Uterus (tissue), 2 donors: ENCODE measurements at regions not wholly inside any gene's neighbourhood (a gene's known extent, or its start where the extent isn't known, plus 50 kb on each side); places are given as distances from the start of the nearest gene placed in this dataset.

Source experiments
- POLR2A ChIP-seq, 2 donors: fragments of 450-650 bp; IDR thresholded peaks; one replicate each; pipeline ENCODE4 v1.6.1; 2016; ENCODE audit warnings: antibody characterized with exemption in 2 of 2, mild to moderate bottlenecking in 1 of 2, moderate library complexity in 1 of 2
- TF ChIP-seq, protein P1 (sequence below), 4 experiments: fragments of 200-600 bp in 2 of 4; fragments of 450-650 bp in 2 of 4; sonication (generic) in 2 of 4; IDR thresholded peaks; one replicate each; pipeline ENCODE4 v1.5.1; 2016 to 2019; ENCODE audit warnings: antibody characterized with exemption in 4 of 4, mild to moderate bottlenecking in 2 of 4, moderate library complexity in 1 of 4

DNA sequence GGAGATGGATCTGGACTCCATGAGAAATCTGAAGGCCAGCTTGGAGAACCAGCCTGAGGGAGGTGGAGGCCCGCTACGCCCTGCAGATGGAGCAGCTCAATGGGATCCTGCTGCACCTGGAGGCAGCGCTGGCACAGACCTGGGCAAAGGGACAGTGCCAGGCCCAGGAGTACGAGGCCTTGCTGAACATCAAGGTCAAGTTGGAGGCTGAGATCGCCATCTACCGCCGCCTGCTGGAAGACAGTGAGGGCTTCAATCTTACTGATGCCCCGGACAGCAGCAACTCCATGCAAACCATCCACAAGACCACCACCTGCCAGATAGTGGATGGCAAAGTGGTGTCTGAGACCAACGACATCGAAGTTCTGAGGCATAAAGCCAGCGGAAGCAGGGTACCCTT lies 601.5 kb upstream of the ZP4 start:
- TF ChIP-seq, protein P1, sequence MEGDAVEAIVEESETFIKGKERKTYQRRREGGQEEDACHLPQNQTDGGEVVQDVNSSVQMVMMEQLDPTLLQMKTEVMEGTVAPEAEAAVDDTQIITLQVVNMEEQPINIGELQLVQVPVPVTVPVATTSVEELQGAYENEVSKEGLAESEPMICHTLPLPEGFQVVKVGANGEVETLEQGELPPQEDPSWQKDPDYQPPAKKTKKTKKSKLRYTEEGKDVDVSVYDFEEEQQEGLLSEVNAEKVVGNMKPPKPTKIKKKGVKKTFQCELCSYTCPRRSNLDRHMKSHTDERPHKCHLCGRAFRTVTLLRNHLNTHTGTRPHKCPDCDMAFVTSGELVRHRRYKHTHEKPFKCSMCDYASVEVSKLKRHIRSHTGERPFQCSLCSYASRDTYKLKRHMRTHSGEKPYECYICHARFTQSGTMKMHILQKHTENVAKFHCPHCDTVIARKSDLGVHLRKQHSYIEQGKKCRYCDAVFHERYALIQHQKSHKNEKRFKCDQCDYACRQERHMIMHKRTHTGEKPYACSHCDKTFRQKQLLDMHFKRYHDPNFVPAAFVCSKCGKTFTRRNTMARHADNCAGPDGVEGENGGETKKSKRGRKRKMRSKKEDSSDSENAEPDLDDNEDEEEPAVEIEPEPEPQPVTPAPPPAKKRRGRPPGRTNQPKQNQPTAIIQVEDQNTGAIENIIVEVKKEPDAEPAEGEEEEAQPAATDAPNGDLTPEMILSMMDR (IDR thresholded peaks at IDR 0.05): no peak
- no peak for TF ChIP-seq POLR2A (IDR thresholded peaks at IDR 0.05)
